Amniotic epithelial cell (primary cell): ENCODE measurements at regions not wholly inside any gene's neighbourhood (a gene's known extent, or its start where the extent isn't known, plus 50 kb on each side); places are given as distances from the start of the nearest gene placed in this dataset.

Experiments used
- DNase-seq: peaks from one replicate; pipeline ENCODE4 v3.0.0-alpha.2; 2010; ENCODE audit warnings: low read depth

DNA sequence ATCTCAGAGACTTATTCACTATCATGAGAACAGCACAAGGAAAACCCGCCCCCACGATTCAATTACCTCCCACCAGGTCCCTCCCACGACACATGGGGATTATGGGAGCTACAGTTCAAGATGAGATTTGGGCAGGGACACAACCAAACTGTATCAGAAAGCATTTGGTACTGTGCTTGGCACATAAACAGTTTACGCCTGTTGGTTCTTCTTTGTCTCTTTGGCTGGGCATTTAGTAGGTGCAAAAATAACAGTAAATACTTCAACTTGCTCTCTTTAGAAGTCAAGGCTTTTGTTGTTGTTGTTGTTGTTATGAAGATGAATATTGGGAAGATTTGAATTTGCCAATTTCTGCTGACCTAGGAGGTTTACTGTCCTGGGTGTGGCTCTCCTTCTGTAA is 175.4 kb upstream of the IGSF21 start:
- no peak for DNase-seq

DNA sequence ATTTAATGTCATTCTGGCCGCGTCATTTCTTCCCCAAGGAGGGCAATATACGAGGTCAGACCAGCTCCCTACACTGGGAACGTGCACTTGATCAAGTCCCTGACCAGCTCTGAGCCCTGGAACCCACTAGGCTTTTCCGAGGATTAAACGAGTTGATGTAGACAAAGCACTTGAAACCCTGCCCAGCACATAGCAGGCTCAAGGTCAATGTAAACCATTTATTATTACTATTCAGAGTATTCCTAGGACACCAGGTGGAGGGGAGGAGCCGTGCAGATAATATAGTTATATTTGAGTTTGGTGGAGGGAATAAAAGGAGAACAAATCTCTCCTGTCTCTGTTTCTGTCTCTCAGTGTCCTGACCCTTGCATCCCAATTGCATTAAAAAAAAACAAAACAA is 174.1 kb upstream of the IGSF21 start:
- DNase-seq: no peak

GRCh38 chr1:17933971-17934370 is 173.6 kb upstream of the IGSF21 start:
- no peak for DNase-seq

DNA sequence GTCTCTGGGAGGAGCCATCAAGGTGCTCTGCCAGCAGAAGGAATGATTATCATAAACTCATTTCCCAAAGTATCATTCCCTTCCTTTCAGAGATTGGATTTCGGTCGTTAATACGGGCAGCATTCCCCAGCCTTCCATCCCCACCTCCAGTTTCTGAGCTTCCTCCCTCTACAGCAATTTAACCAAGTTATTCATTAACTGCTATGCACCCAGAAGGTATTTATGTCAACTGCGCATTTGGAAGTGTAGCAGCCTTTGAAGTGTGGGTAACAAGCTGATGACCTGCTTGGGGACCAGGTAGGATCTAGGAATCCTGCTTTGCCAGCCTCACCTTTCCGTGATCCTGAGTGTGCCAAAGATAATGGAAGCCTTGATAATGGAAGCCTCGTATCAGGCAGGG is 172.4 kb upstream of the IGSF21 start:
- no peak for DNase-seq

- DNase-seq: no peak
Observed at GRCh38 chr1:17941431-17942189, 166.0 kb upstream of the IGSF21 start.

- no peak for DNase-seq
Observed at GRCh38 chr1:17943506-17943905, 164.1 kb upstream of the IGSF21 start.

GRCh38 chr1:17944646-17945045 is 163.0 kb upstream of the IGSF21 start:
- DNase-seq: no peak

DNA sequence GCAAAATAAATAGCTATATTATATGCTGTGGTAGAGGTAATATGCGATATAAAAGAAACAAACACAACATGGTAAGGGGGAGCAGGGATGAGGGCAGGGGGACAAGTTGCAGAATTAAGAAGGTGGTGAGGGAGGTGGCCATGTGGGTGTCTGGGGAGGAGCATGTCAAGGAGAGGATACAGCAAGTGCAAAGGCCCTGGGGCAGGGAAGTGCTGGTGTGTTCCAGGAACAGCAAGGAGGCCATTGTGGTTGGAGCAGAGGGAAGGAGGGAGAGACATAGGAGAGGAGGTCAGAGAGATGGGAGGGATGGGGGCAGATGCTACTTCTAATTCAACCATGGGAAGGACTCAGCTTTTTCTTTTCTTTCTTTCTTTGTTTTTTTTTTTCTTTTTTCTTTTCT is 161.2 kb upstream of the IGSF21 start:
- no peak for DNase-seq

GRCh38 chr1:17948594-17948993 is 159.0 kb upstream of the IGSF21 start:
- DNase-seq: no peak

DNA sequence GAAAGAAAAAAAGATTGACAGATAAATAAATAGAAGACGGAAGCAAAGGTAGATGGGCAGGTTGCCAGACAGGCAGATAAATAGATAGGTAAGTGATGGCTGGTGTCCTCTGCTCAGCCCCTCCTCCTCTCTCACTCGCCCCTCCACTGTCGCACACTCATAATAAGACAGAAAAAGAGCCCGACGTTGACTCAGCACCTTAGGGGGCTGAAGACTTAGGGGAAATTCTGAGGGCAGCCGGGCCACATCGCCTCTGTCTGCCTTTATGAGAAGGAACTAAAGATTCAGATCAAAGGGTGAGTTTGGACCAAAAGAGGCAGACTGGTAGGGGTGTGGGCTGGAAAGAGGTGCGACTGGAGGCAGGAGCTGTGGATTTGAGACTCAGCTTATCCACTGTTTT is 158.1 kb upstream of the IGSF21 start:
- no peak for DNase-seq

GRCh38 chr1:17950728-17951127 is 156.9 kb upstream of the IGSF21 start:
- no peak for DNase-seq

DNA sequence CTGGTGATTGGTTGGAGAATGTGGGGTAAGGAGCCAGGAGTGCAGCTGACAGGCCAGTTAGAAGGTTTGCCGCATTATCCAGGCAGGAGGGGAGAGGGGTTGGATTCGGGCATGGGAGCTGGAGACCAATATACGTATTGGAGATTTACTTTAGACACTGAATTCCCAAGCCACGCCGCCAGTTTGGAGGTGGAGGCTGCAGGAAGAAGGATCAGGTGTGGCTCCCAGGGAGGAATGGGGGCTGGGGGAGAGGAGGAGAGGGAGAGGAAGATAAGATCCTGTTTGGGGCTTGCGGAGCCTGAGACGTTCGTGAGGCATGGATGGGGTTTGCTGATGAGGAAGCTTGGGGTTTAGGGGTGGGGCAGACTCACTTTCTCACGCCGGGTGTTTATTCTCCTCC is 155.1 kb upstream of the IGSF21 start:
- no peak for DNase-seq

GRCh38 chr1:17953921-17954320 is 153.7 kb upstream of the IGSF21 start:
- no peak for DNase-seq

GRCh38 chr1:17955302-17956285 is 152.0 kb upstream of the IGSF21 start:
- DNase-seq: no peak

DNA sequence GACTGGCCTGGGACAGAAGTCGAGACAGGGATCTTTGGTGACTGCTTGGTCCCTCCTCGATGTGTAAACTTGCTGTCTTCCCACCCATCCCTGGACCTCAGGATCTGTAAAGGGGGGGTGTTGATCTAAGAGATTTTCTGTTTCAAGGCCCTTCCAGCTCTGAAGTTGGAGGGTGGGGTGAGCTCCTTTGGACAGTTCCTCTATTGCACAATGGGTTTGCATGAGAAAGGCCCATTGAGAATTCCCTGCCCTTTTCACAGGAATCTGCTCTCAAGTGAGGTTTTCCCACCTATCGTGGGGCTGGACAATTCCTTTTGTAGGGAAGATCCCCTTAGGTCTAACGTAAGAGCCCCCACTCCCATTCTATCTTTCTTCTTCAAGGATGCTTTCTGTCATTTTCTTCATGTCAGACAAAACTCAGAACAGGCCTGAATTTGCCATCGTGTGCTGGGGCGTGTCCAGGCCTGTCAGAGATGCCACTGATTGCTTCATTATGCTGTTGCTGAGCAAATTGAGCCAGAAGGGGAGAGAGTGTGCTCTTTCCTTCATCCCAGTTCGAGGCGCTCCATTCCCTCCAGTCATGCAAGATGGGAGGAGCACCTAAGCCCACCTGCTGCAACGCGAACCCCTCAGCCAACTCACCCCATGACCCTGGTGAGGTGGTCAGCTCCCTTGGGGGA is 149.9 kb upstream of the IGSF21 start:
- DNase-seq: no peak

- DNase-seq: no peak
Observed at GRCh38 chr1:17958704-17959103, 148.9 kb upstream of the IGSF21 start.

DNA sequence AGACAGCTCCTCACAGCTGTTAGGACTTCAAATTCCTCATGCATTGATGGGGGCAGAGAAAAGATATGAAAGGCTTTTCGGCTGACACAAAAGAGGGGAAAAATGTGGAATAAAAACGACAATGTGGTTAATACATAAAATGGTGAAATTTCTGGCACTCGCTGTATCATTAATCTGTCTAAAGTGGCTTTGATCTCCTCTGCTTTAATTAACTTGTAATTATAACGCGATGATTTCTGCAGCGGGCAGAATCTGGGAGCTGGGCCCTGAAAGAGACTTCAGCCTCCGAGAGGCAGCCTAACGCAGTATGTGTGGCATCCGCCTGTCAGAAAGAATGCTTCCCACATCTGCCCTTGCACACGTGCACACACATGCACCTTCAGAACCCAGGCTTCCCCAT is 144.1 kb upstream of the IGSF21 start:
- no peak for DNase-seq

DNA sequence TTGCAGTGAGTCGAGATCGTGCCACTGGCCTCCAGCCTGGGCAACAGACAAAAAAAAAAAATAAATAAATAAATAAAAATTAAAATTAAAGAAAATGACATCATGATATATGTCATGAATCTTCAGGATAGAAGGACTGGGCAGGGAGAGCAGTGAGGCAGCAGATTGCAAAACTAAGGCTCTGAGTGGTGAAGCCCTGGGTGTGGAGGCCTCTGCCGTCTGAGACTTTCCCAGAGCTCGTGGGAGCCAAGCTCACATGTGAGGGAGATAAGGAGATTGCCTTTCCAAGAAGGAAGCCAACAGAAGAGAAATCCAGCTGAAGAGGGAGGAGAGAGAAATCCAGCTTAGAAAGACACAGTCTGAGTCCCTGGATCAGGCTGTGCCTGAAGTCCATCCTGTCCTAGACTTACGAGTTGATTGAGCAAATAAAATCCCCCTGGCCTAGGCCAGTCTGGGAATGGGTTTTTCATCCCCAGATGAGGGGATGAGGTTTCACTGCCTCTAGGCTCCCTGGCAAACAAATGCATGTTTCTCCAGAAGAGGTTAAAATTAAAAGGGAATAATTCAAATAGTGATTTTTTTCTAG is 142.0 kb upstream of the IGSF21 start:
- no peak for DNase-seq

DNA sequence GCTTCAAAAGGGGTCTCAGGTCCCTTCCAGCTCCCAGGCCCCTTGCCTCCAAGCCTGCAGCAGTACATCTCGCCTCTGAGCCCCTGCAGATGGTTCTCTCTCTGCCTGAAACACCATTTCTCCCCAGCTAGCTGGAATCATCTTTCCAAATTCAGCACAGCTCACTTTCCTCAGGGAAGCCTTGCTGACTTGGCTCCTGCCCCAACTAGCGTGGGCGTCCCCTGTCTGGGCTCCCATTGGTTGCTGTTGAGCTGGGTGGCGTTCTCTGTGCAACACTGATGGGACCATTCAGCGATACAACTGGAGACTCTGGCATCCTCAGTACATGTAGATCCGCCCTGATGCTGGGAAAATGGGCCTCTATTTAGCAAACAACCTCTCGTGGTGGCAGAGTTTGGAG is 141.3 kb upstream of the IGSF21 start:
- no peak for DNase-seq

DNA sequence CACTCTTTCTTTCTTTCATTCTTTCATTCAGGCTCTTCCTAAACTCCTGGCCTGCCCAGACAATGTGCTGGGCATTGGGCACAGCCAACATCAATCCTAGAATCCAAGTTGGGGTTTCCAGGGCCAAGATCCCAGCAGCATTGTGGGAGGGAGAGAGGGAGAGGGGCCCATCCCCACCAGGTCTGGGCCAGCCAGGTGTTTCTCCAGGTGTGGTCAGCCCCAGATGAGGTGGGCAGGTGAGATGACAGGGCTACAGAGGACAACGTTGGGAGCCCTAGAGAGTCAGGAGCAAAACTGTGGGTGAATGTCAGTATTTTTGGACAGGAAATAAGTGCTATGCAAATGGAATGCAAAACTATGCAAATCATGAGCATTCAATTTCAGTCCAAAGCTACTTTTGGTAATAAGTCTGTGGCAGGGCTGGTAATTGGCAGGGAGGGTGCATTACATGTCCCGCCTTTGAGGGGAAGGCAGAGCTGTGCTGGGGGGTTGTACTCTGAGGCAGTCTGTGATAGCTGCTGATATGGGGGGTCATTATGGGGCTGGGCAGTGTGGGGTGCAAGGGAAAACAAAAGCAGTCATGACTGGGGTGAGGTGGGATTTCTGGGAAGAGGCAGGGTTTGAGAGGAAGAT is 139.9 kb upstream of the IGSF21 start:
- DNase-seq: no peak

- DNase-seq: no peak
Observed at GRCh38 chr1:17970757-17971156, 136.8 kb upstream of the IGSF21 start.

DNA sequence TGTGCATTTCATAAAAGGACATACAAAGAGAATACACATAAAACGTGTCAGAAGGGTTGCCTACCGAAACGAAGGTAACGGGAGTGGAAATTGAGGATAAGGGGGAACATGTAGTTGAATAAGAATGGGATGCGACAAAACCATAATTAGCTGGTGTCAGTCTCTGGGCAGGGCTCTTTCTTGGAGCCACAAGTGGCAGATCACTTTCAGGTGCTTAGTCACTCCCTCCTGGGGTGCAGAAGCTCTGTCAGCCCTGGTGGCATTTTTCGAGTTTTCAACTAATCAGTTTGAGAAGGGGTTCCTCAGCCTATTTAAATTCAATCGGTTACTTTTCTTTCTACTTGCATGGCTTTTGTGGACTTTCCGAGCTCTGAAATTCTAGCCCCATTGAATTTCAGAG is 133.9 kb upstream of the IGSF21 start:
- DNase-seq: no peak
